ENCODE measurements at regions not wholly inside any gene's neighbourhood (a gene's known extent, or its start where the extent isn't known, plus 50 kb on each side); places are given as distances from the start of the nearest gene placed in this dataset.

DNA sequence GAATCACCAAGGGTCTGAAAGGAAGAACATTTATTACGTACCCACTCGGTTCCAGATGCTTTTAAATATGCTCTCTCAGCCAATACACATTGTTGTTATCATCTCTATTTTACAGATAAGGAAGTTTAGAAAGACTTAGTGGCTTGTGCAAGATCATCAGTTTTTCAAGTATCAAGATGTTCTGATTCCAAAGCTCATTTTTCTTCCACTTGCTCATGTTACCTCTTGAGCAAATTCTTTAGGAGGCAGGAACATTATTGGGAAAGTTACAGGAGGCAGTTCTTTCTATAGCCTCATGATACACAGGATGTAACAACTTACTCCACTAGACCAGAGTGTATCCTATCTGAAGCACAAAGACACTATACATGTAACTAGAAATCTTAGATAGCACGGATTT is 65.0 kb upstream of the MMADHC start:
- no peak for TF ChIP-seq CTCF (IDR thresholded peaks at IDR 0.05)
- TF ChIP-seq ZFX (IDR thresholded peaks at IDR 0.05; ENCODE audit: borderline replicate concordance): no peak
